ENCODE measurements at regions not wholly inside any gene's neighbourhood (a gene's known extent, or its start where the extent isn't known, plus 50 kb on each side); places are given as distances from the start of the nearest gene placed in this dataset.

- Mint-ChIP-seq H3K27me3 (no peaks in the 10 kb centered on the region), H3K4me1 (no peaks in the 10 kb centered on the region), H3K9me3 (peaks cover 7 to 16% of the 10 kb centered on the region in 2 donors), H3K27ac (no peak overlapping the region), H3K4me3 (no peak overlapping the region)
- DNase-seq (no peak), ATAC-seq (no peak)
Measured at GRCh38 chr12:103073630-103074029, 116.2 kb downstream of the ASCL1 start.

- peak overlapping the region in 1 of 2 donors; percentile 2 for H3K27ac Mint-ChIP-seq
- no peaks in the 10 kb centered on the region for H3K4me1 Mint-ChIP-seq
- no peak overlapping the region for H3K4me3 Mint-ChIP-seq
- no peak for ATAC-seq
- no peaks in the 10 kb centered on the region for H3K27me3 Mint-ChIP-seq
- H3K9me3 Mint-ChIP-seq = peaks cover 0 to 9% of the 10 kb centered on the region in 2 donors
- DNase-seq = no peak
Measured at GRCh38 chr12:103075848-103076247, 118.4 kb downstream of the ASCL1 start.

- H3K27me3 Mint-ChIP-seq = no peaks in the 10 kb centered on the region
- H3K9me3 Mint-ChIP-seq = no peaks in the 10 kb centered on the region
- DNase-seq (no peak), ATAC-seq (no peak)
- no peak overlapping the region for H3K4me3 Mint-ChIP-seq
- no peak overlapping the region for H3K27ac Mint-ChIP-seq
- no peaks in the 10 kb centered on the region for H3K4me1 Mint-ChIP-seq
Measured at GRCh38 chr12:103077108-103077773, 119.8 kb downstream of the ASCL1 start.

- Mint-ChIP-seq H3K4me1 (no peaks in the 10 kb centered on the region), H3K27ac (peak overlapping the region in 1 of 2 donors; percentile 37), H3K9me3 (peaks cover 0 to 3% of the 10 kb centered on the region in 2 donors), H3K27me3 (no peaks in the 10 kb centered on the region), H3K4me3 (no peak overlapping the region)
- no peak for ATAC-seq
- DNase-seq = no peak
Measured at GRCh38 chr12:103085541-103085940, 128.1 kb downstream of the ASCL1 start.

GRCh38 chr12:103086471-103086870 lies 129.0 kb downstream of the ASCL1 start:
- H3K27ac Mint-ChIP-seq = no peak overlapping the region
- DNase-seq (no peak), ATAC-seq (no peak)
- no peaks in the 10 kb centered on the region for H3K27me3 Mint-ChIP-seq
- peaks cover 0 to 3% of the 10 kb centered on the region in 2 donors for H3K9me3 Mint-ChIP-seq
- no peak overlapping the region for H3K4me3 Mint-ChIP-seq
- H3K4me1 Mint-ChIP-seq = no peaks in the 10 kb centered on the region

GRCh38 chr12:103093499-103094106 lies 136.1 kb downstream of the ASCL1 start:
- DNase-seq = no peak
- peaks cover 5 to 10% of the 10 kb centered on the region in 2 donors for H3K9me3 Mint-ChIP-seq
- H3K4me3 Mint-ChIP-seq = no peak overlapping the region
- no peak overlapping the region for H3K27ac Mint-ChIP-seq
- no peaks in the 10 kb centered on the region for H3K4me1 Mint-ChIP-seq
- ATAC-seq = no peak
- H3K27me3 Mint-ChIP-seq = peaks cover 10% of the 10 kb centered on the region

GRCh38 chr12:103097496-103097895 lies 140.0 kb downstream of the ASCL1 start:
- ATAC-seq (no peak), DNase-seq (no peak)
- peaks cover 10% of the 10 kb centered on the region for H3K27me3 Mint-ChIP-seq
- no peak overlapping the region for H3K4me3 Mint-ChIP-seq
- H3K4me1 Mint-ChIP-seq = no peaks in the 10 kb centered on the region
- no peak overlapping the region for H3K27ac Mint-ChIP-seq
- peaks cover 5 to 10% of the 10 kb centered on the region in 2 donors for H3K9me3 Mint-ChIP-seq

GRCh38 chr12:103100257-103100831 lies 142.9 kb downstream of the ASCL1 start:
- peaks cover 5% of the 10 kb centered on the region for H3K27me3 Mint-ChIP-seq
- no peak for DNase-seq
- ATAC-seq = no peak
- H3K4me3 Mint-ChIP-seq = no peak overlapping the region
- peaks cover 1 to 5% of the 10 kb centered on the region in 2 donors for H3K9me3 Mint-ChIP-seq
- H3K4me1 Mint-ChIP-seq = no peaks in the 10 kb centered on the region
- no peak overlapping the region for H3K27ac Mint-ChIP-seq

- ATAC-seq (peak; percentile 94), DNase-seq (no peak)
- H3K9me3 Mint-ChIP-seq = no peaks in the 10 kb centered on the region
- no peaks in the 10 kb centered on the region for H3K4me1 Mint-ChIP-seq
- no peaks in the 10 kb centered on the region for H3K27me3 Mint-ChIP-seq
- no peak overlapping the region for H3K27ac Mint-ChIP-seq
- H3K4me3 Mint-ChIP-seq = no peak overlapping the region
Measured at GRCh38 chr12:103102225-103102744, 144.8 kb downstream of the ASCL1 start.

- no peak overlapping the region for H3K4me3 Mint-ChIP-seq
- no peak overlapping the region for H3K27ac Mint-ChIP-seq
- ATAC-seq (no peak), DNase-seq (no peak)
- no peaks in the 10 kb centered on the region for H3K4me1 Mint-ChIP-seq
- no peaks in the 10 kb centered on the region for H3K9me3 Mint-ChIP-seq
- H3K27me3 Mint-ChIP-seq = no peaks in the 10 kb centered on the region
Measured at GRCh38 chr12:103105971-103106597, 148.6 kb downstream of the ASCL1 start.

- ATAC-seq (no peak), DNase-seq (no peak)
- H3K27me3 Mint-ChIP-seq = no peaks in the 10 kb centered on the region
- H3K4me1 Mint-ChIP-seq = no peaks in the 10 kb centered on the region
- no peak overlapping the region for H3K4me3 Mint-ChIP-seq
- H3K9me3 Mint-ChIP-seq = no peaks in the 10 kb centered on the region
- H3K27ac Mint-ChIP-seq = no peak overlapping the region
Measured at GRCh38 chr12:103109861-103110260, 152.4 kb downstream of the ASCL1 start.

- ATAC-seq = no peak
- Mint-ChIP-seq H3K27ac (no peak overlapping the region), H3K4me3 (no peak overlapping the region), H3K27me3 (no peaks in the 10 kb centered on the region), H3K9me3 (no peaks in the 10 kb centered on the region), H3K4me1 (no peaks in the 10 kb centered on the region)
- DNase-seq = no peak
Measured at GRCh38 chr12:103114296-103115055, 157.0 kb downstream of the ASCL1 start.

GRCh38 chr12:103128862-103129501 lies 171.5 kb downstream of the ASCL1 start:
- no peaks in the 10 kb centered on the region for H3K4me1 Mint-ChIP-seq
- no peak overlapping the region for H3K27ac Mint-ChIP-seq
- no peak overlapping the region for H3K4me3 Mint-ChIP-seq
- ATAC-seq = no peak
- peaks cover 15 to 21% of the 10 kb centered on the region in 2 donors for H3K9me3 Mint-ChIP-seq
- H3K27me3 Mint-ChIP-seq = no peaks in the 10 kb centered on the region
- DNase-seq = no peak

- DNase-seq (no peak), ATAC-seq (no peak)
- Mint-ChIP-seq H3K27ac (no peak overlapping the region), H3K4me1 (no peaks in the 10 kb centered on the region), H3K9me3 (peaks cover 15 to 28% of the 10 kb centered on the region in 2 donors), H3K4me3 (no peak overlapping the region), H3K27me3 (no peaks in the 10 kb centered on the region)
Measured at GRCh38 chr12:103130564-103130963, 173.1 kb downstream of the ASCL1 start.

- DNase-seq (no peak), ATAC-seq (peak; percentile 50)
- H3K4me3 Mint-ChIP-seq = no peak overlapping the region
- no peaks in the 10 kb centered on the region for H3K27me3 Mint-ChIP-seq
- H3K27ac Mint-ChIP-seq = no peak overlapping the region
- peaks cover 4 to 12% of the 10 kb centered on the region in 2 donors for H3K9me3 Mint-ChIP-seq
- H3K4me1 Mint-ChIP-seq = no peaks in the 10 kb centered on the region
Measured at GRCh38 chr12:103138538-103138937, 181.1 kb downstream of the ASCL1 start.

Data from stimulated activated naive CD8-positive, alpha-beta T cell treated with anti-CD3 and anti-CD28 coated beads, Interleukin-15, amount 100 ng/mL, for 72 hours (primary cell).